Astrocyte of the cerebellum (primary cell): ENCODE measurements at regions not wholly inside any gene's neighbourhood (a gene's known extent, or its start where the extent isn't known, plus 50 kb on each side); places are given as distances from the start of the nearest gene placed in this dataset.
"Not testable (repeated sequence)": the region's sequence is repeated elsewhere in the genome, so short reads cannot be mapped to it uniquely, and the experiment has no call there.

Experiments
- DNase-seq: peaks from one replicate; pipeline ENCODE4 v3.0.0-alpha.2; 2011; ENCODE audit warnings: low read depth
- H3K4me3 ChIP-seq: 2 replicates; pipeline ENCODE4 v1.5.1; 2011; ENCODE audit warnings: mild to moderate bottlenecking, low read depth, low read length, moderate library complexity
- CTCF ChIP-seq: IDR thresholded peaks from 2 replicates; pipeline ENCODE4 v1.5.1; 2012; ENCODE audit warnings: low read length, low read depth, moderate library complexity, mild to moderate bottlenecking; ENCODE audit errors: missing control alignments
- in situ Hi-C: cut with HindIII; loops from 2 replicates; pipeline ENCODE4 v1.10.0; 2017; ENCODE audit warnings: low sequenced_read_pairs

- TF ChIP-seq CTCF: no peak
- in situ Hi-C loops: no loop called here
- H3K4me3 ChIP-seq: no peak overlapping the region
- DNase-seq: no peak
Measured at GRCh38 chr3:14263317-14264005, 84.8 kb downstream of the LSM3 start.

GRCh38 chr3:14265246-14265962, 86.8 kb downstream of the LSM3 start:
- no peak overlapping the region for H3K4me3 ChIP-seq
- TF ChIP-seq CTCF: no peak
- DNase-seq: no peak
- in situ Hi-C loops: no loop called here

- no peak for DNase-seq
- in situ Hi-C loops: no loop called here
Measured at GRCh38 chr3:14266361-14266760, 87.7 kb downstream of the LSM3 start.

GRCh38 chr3:14267976-14268375, 89.4 kb downstream of the LSM3 start:
- in situ Hi-C loops: no loop called here
- no peak for DNase-seq
- no peak for TF ChIP-seq CTCF
- no peak overlapping the region for H3K4me3 ChIP-seq

More at GRCh38 chr3:14266361-14266760, 87.7 kb downstream of the LSM3 start:
- H3K4me3 ChIP-seq: no peak overlapping the region
- no peak for TF ChIP-seq CTCF

GRCh38 chr3:14268897-14269296, 90.3 kb downstream of the LSM3 start:
- H3K4me3 ChIP-seq: no peak overlapping the region
- no peak for DNase-seq
- TF ChIP-seq CTCF: no peak
- in situ Hi-C loops: no loop called here

GRCh38 chr3:14272041-14272958, 93.7 kb downstream of the LSM3 start:
- in situ Hi-C loops, H3K4me3 ChIP-seq, DNase-seq: not testable (repeated sequence)

GRCh38 chr3:14272959-14273560, 94.4 kb downstream of the LSM3 start:
- in situ Hi-C loops, DNase-seq, H3K4me3 ChIP-seq: not testable (repeated sequence)
